GM23338 (cell line): ENCODE measurements at regions not wholly inside any gene's neighbourhood (a gene's known extent, or its start where the extent isn't known, plus 50 kb on each side); places are given as distances from the start of the nearest gene placed in this dataset.

Experiments used
- ATAC-seq: fragments of 200-7000 bp; cut with Tn5 transposase; 3 replicates; pipeline ENCODE4 v1.9.1; 2020
- DNase-seq: peaks from one replicate; pipeline ENCODE4 v3.0.0-alpha.2; 2015; ENCODE audit warnings: low spot score
- H2AFZ ChIP-seq: fragments of 200-600 bp; sonication (generic); 2 replicates; pipeline ENCODE4 v1.8.0; 2016; ENCODE audit warnings: antibody characterized with exemption, mild to moderate bottlenecking, moderate library complexity
- H3F3A ChIP-seq: fragments of 200-600 bp; sonication (generic); replicated peaks from 2 replicates; pipeline ENCODE4 v1.8.0; 2017; ENCODE audit warnings: antibody characterized with exemption, mixed run types, low read depth
- H3K27ac ChIP-seq: fragments of 200-600 bp; sonication (generic); 2 replicates; pipeline ENCODE4 v1.6.1; 2016; ENCODE audit warnings: low read depth
- H3K27me3 ChIP-seq: fragments of 200-600 bp; sonication (generic); 2 replicates; pipeline ENCODE4 v1.8.0; 2016; ENCODE audit warnings: mild to moderate bottlenecking, mixed run types, moderate library complexity; ENCODE audit not compliant: insufficient read depth
- H3K36me3 ChIP-seq: fragments of 200-600 bp; sonication (generic); 2 replicates; pipeline ENCODE4 v1.8.0; 2016; ENCODE audit warnings: mild to moderate bottlenecking; ENCODE audit not compliant: insufficient read depth
- H3K4me1 ChIP-seq: fragments of 200-600 bp; sonication (generic); 2 replicates; pipeline ENCODE4 v1.8.0; 2016; ENCODE audit warnings: mild to moderate bottlenecking, moderate library complexity; ENCODE audit not compliant: insufficient read depth
- H3K4me2 ChIP-seq: fragments of 200-600 bp; sonication (generic); 2 replicates; pipeline ENCODE4 v1.7.1; 2017; ENCODE audit warnings: mixed run types
- H3K4me3 ChIP-seq: fragments of 200-600 bp; sonication (generic); 2 replicates; pipeline ENCODE4 v1.6.1; 2016; ENCODE audit warnings: mixed run types
- H3K79me2 ChIP-seq: fragments of 200-600 bp; sonication (generic); replicated peaks from 2 replicates; pipeline ENCODE4 v1.8.0; 2017; ENCODE audit warnings: mild to moderate bottlenecking; ENCODE audit not compliant: insufficient read depth
- H3K9me2 ChIP-seq: fragments of 200-600 bp; sonication (generic); 2 replicates; pipeline ENCODE4 v1.8.0; 2017; ENCODE audit not compliant: insufficient read depth
- H4K20me1 ChIP-seq: fragments of 200-600 bp; sonication (generic); replicated peaks from 2 replicates; pipeline ENCODE4 v1.8.0; 2017; ENCODE audit warnings: mild to moderate bottlenecking; ENCODE audit not compliant: insufficient read depth
- H3K27ac Mint-ChIP-seq: 2 replicates; pipeline ENCODE4 v1.8.0; 2020; ENCODE audit warnings: inconsistent platforms, mild to moderate bottlenecking, moderate library complexity, mixed read lengths
- H3K27me3 Mint-ChIP-seq: 3 replicates; pipeline ENCODE4 v1.8.0; 2022; ENCODE audit warnings: low read depth, mild to moderate bottlenecking, moderate library complexity, mixed read lengths, inconsistent platforms; ENCODE audit not compliant: insufficient read depth, poor library complexity
- H3K36me3 Mint-ChIP-seq: 3 replicates; pipeline ENCODE4 v1.8.0; 2021; ENCODE audit warnings: low read depth, mild to moderate bottlenecking, inconsistent platforms, moderate library complexity, mixed read lengths
- H3K4me1 Mint-ChIP-seq: 3 replicates; pipeline ENCODE4 v1.8.0; 2020; ENCODE audit warnings: mild to moderate bottlenecking, inconsistent platforms, mixed read lengths
- H3K4me3 Mint-ChIP-seq: 3 replicates; pipeline ENCODE4 v1.8.0; 2021; ENCODE audit warnings: moderate library complexity, mild to moderate bottlenecking, inconsistent platforms, mixed read lengths
- H3K9me3 Mint-ChIP-seq: 3 replicates; pipeline ENCODE4 v1.8.0; 2020; ENCODE audit warnings: moderate library complexity, mild to moderate bottlenecking, inconsistent platforms, mixed read lengths
- CREB1 ChIP-seq: fragments of 250-450 bp; sonication (Bioruptor Pico); IDR thresholded peaks from 2 replicates; pipeline ENCODE4 v1.5.0; 2020; ENCODE audit warnings: low read depth, mild to moderate bottlenecking, moderate library complexity
- EZH2 ChIP-seq: fragments of 200-600 bp; sonication (generic); IDR thresholded peaks from one replicate; pipeline ENCODE4 v1.8.0; 2017; ENCODE audit warnings: antibody characterized with exemption, mild to moderate bottlenecking, low read depth; ENCODE audit not compliant: unreplicated experiment
- EZH2phosphoT487 ChIP-seq: fragments of 200-600 bp; sonication (generic); IDR thresholded peaks from one replicate; pipeline ENCODE4 v1.8.1; 2018; ENCODE audit warnings: antibody characterized with exemption; ENCODE audit not compliant: unreplicated experiment
- JUNB ChIP-seq: IDR thresholded peaks from one replicate; pipeline ENCODE4 v1.6.1; 2016; ENCODE audit warnings: antibody characterized with exemption; ENCODE audit not compliant: unreplicated experiment
- NANOG ChIP-seq: IDR thresholded peaks from 2 replicates; pipeline ENCODE4 v1.6.1; 2016; ENCODE audit warnings: antibody characterized with exemption, borderline replicate concordance
- POLR2AphosphoS5 ChIP-seq: IDR thresholded peaks from 2 replicates; pipeline ENCODE4 v1.6.1; 2016; ENCODE audit warnings: antibody characterized with exemption, low read depth
- ZNF114 ChIP-seq: fragments of 250-450 bp; sonication (Bioruptor Pico); IDR thresholded peaks from 2 replicates; pipeline ENCODE4 v1.5.0; 2020; ENCODE audit warnings: mild to moderate bottlenecking, moderate library complexity
- ZNF331 ChIP-seq: fragments of 250-450 bp; sonication (Bioruptor Pico); IDR thresholded peaks from 2 replicates; pipeline ENCODE4 v1.5.0; 2020; ENCODE audit warnings: low read depth, mild to moderate bottlenecking, moderate library complexity
- TF ChIP-seq, protein P1 (sequence below), 2 experiments: fragments of 200-600 bp in 1 of 2; sonication (generic) in 1 of 2; conservative IDR thresholded peaks; 2 replicates each; pipeline versions ENCODE4 v1.5.1 to v1.6.1; 2016 to 2017; ENCODE audit warnings: antibody characterized with exemption in 2 of 2, low read depth in 2 of 2, mild to moderate bottlenecking in 2 of 2, moderate library complexity in 1 of 2
- TF ChIP-seq, protein P2 (sequence below): IDR thresholded peaks from 2 replicates; pipeline ENCODE4 v1.6.1; 2016; ENCODE audit warnings: antibody characterized with exemption
- TF ChIP-seq, protein P3 (sequence below): IDR thresholded peaks from one replicate; pipeline ENCODE4 v1.6.1; 2018; ENCODE audit warnings: antibody characterized with exemption; ENCODE audit not compliant: unreplicated experiment

DNA sequence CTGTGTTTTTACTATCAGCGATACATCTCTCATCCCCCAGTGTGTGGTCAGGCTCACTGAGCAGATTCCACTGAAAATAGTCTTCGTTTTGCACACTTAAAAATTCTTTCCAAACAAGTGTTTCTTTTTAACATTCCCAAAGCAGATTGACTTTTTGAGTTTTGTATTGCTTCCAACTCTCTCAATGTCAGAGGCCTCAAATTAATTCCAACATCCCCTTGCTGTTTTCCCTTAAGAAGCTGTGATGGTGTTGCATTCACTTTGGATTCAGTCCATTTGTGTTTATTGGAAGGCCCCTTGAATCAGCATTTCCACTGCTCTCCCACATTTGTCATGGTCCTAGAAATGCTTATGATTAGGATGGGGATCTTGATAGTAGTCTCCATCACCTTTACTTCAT, 228.7 kb downstream of the KCNRG start:
- Histone ChIP-seq H3K36me3 (no peaks in the 10 kb centered on the region), H3K4me1 (no peaks in the 10 kb centered on the region), H3K4me3 (no peak overlapping the region), H3K27ac (no peak overlapping the region), H3K79me2 (no peaks in the 10 kb centered on the region), H2AFZ (no peak overlapping the region), H3K4me2 (no peak overlapping the region), H3F3A (no peaks in the 10 kb centered on the region), H3K9me2 (no peaks in the 10 kb centered on the region), H3K27me3 (no peaks in the 10 kb centered on the region), H4K20me1 (no peaks in the 10 kb centered on the region)
- Mint-ChIP-seq H3K4me1 (peaks cover 7% of the 10 kb centered on the region; the same call in 1 of the 3 replicates), H3K36me3 (no peaks in the 10 kb centered on the region), H3K4me3 (no peak overlapping the region), H3K9me3 (no peaks in the 10 kb centered on the region), H3K27me3 (peaks cover 2% of the 10 kb centered on the region), H3K27ac (no peak overlapping the region)
- ATAC-seq (no peak), DNase-seq (no peak)
- TF ChIP-seq EZH2: no peak
- TF ChIP-seq ZNF331 (CRISPR knock-in tag): no peak
- no peak for TF ChIP-seq ZNF114
- TF ChIP-seq, protein P1, sequence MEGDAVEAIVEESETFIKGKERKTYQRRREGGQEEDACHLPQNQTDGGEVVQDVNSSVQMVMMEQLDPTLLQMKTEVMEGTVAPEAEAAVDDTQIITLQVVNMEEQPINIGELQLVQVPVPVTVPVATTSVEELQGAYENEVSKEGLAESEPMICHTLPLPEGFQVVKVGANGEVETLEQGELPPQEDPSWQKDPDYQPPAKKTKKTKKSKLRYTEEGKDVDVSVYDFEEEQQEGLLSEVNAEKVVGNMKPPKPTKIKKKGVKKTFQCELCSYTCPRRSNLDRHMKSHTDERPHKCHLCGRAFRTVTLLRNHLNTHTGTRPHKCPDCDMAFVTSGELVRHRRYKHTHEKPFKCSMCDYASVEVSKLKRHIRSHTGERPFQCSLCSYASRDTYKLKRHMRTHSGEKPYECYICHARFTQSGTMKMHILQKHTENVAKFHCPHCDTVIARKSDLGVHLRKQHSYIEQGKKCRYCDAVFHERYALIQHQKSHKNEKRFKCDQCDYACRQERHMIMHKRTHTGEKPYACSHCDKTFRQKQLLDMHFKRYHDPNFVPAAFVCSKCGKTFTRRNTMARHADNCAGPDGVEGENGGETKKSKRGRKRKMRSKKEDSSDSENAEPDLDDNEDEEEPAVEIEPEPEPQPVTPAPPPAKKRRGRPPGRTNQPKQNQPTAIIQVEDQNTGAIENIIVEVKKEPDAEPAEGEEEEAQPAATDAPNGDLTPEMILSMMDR (conservative IDR thresholded peaks at IDR 0.05; ENCODE audit: low read depth in 2 of 2): no peak
- no peak for TF ChIP-seq EZH2phosphoT487
- TF ChIP-seq JUNB: no peak

DNA sequence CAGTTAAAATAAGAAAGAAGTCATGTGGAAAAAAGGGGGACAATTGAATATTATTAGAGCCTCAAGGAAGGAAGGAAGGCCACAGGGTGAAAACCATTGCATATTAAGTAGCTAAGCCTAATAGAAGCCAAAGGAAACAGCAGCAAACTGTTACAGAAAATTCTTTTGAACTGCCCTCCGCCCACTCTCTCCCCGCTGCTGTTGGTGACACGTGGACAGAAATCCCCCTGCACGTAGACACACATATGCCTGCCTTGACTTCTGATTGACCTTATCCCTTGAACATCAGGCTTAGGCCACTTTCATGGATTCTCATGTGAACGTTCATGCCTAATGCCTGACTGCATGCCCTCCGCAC, 229.1 kb downstream of the KCNRG start:
- H3F3A ChIP-seq: no peaks in the 10 kb centered on the region
- H3K4me2 ChIP-seq: no peak overlapping the region
- Mint-ChIP-seq H3K4me3 (no peak overlapping the region), H3K36me3 (no peaks in the 10 kb centered on the region), H3K9me3 (no peaks in the 10 kb centered on the region), H3K4me1 (peaks cover 8% of the 10 kb centered on the region; the same call in 1 of the 3 replicates), H3K27ac (no peak overlapping the region), H3K27me3 (peaks cover 2% of the 10 kb centered on the region)
- no peaks in the 10 kb centered on the region for H3K4me1 ChIP-seq
- H4K20me1 ChIP-seq: no peaks in the 10 kb centered on the region
- no peaks in the 10 kb centered on the region for H3K79me2 ChIP-seq
- H3K36me3 ChIP-seq: no peaks in the 10 kb centered on the region
- DNase-seq (no peak), ATAC-seq (no peak)
- no peak overlapping the region for H3K27ac ChIP-seq
- no peak overlapping the region for H2AFZ ChIP-seq
- H3K4me3 ChIP-seq: no peak overlapping the region
- no peaks in the 10 kb centered on the region for H3K27me3 ChIP-seq
- no peaks in the 10 kb centered on the region for H3K9me2 ChIP-seq
- no peak for TF ChIP-seq EZH2
- TF ChIP-seq EZH2phosphoT487: no peak
- TF ChIP-seq POLR2AphosphoS5: no peak
- TF ChIP-seq, protein P2, sequence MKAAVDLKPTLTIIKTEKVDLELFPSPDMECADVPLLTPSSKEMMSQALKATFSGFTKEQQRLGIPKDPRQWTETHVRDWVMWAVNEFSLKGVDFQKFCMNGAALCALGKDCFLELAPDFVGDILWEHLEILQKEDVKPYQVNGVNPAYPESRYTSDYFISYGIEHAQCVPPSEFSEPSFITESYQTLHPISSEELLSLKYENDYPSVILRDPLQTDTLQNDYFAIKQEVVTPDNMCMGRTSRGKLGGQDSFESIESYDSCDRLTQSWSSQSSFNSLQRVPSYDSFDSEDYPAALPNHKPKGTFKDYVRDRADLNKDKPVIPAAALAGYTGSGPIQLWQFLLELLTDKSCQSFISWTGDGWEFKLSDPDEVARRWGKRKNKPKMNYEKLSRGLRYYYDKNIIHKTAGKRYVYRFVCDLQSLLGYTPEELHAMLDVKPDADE: no peak
- TF ChIP-seq, protein P1 (conservative IDR thresholded peaks at IDR 0.05; ENCODE audit: low read depth in 2 of 2): no peak
- TF ChIP-seq CREB1 (CRISPR knock-in tag): no peak
- TF ChIP-seq NANOG: no peak
- TF ChIP-seq, protein P3, sequence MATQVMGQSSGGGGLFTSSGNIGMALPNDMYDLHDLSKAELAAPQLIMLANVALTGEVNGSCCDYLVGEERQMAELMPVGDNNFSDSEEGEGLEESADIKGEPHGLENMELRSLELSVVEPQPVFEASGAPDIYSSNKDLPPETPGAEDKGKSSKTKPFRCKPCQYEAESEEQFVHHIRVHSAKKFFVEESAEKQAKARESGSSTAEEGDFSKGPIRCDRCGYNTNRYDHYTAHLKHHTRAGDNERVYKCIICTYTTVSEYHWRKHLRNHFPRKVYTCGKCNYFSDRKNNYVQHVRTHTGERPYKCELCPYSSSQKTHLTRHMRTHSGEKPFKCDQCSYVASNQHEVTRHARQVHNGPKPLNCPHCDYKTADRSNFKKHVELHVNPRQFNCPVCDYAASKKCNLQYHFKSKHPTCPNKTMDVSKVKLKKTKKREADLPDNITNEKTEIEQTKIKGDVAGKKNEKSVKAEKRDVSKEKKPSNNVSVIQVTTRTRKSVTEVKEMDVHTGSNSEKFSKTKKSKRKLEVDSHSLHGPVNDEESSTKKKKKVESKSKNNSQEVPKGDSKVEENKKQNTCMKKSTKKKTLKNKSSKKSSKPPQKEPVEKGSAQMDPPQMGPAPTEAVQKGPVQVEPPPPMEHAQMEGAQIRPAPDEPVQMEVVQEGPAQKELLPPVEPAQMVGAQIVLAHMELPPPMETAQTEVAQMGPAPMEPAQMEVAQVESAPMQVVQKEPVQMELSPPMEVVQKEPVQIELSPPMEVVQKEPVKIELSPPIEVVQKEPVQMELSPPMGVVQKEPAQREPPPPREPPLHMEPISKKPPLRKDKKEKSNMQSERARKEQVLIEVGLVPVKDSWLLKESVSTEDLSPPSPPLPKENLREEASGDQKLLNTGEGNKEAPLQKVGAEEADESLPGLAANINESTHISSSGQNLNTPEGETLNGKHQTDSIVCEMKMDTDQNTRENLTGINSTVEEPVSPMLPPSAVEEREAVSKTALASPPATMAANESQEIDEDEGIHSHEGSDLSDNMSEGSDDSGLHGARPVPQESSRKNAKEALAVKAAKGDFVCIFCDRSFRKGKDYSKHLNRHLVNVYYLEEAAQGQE: no peak
- no peak for TF ChIP-seq ZNF331 (CRISPR knock-in tag)
